D721Med (cell line): ENCODE measurements at regions not wholly inside any gene's neighbourhood (a gene's known extent, or its start where the extent isn't known, plus 50 kb on each side); places are given as distances from the start of the nearest gene placed in this dataset.
"Not testable (repeated sequence)": the region's sequence is repeated elsewhere in the genome, so short reads cannot be mapped to it uniquely, and the experiment has no call there.

Experiments used
- DNase-seq: peaks from one replicate; pipeline ENCODE4 v3.0.0; 2011; ENCODE audit warnings: low spot score; ENCODE audit not compliant: insufficient read length
- FAIRE-seq: peaks from 2 replicates; lab custom pipeline; 2011; peaks lifted over from hg19 to GRCh38; lab: Jason Lieb, UNC
- CTCF ChIP-seq: IDR thresholded peaks from 2 replicates; pipeline ENCODE4 v1.5.1; 2012; ENCODE audit warnings: mild to moderate bottlenecking, control low read depth; ENCODE audit not compliant: insufficient read depth; ENCODE audit errors: missing control alignments

DNA sequence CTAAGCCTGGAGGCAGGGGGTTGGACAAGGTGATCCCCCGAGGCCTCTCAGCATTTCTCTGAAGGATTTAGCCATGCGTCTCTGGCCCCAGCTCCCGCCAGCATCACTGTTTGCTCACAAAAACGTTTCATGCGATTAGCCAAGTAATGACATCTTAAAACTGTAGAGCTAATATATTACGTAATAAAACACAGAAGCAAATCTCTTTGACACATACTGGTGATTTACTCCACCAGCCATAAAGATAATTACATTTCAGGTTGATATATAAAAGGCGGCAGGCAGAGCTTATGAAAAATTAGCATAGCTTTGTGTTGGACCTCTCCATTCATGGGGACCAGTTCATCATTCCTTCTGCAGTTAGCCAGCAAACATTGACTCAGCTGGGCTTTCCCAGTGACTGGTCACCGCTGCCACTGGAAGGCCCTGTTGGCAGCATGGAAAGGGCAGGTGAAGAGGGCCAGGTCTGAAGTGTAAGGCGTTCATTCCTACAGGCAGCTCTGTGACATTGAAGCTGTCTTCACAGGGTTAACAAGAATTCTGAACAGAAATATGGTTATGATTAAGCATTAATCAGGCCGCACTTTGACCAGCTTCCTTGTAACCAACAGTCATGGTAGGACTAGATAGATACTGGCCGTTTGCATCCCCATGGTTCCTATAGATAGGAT, 150.3 kb downstream of the NECTIN1 start:
- TF ChIP-seq CTCF = no peak
- DNase-seq (no peak), FAIRE-seq (no peak)

- FAIRE-seq (no peak), DNase-seq (no peak)
- no peak for TF ChIP-seq CTCF
These were observed 150.9 kb upstream of the THY1 start for GRCh38 chr11:119573858-119574257.

DNA sequence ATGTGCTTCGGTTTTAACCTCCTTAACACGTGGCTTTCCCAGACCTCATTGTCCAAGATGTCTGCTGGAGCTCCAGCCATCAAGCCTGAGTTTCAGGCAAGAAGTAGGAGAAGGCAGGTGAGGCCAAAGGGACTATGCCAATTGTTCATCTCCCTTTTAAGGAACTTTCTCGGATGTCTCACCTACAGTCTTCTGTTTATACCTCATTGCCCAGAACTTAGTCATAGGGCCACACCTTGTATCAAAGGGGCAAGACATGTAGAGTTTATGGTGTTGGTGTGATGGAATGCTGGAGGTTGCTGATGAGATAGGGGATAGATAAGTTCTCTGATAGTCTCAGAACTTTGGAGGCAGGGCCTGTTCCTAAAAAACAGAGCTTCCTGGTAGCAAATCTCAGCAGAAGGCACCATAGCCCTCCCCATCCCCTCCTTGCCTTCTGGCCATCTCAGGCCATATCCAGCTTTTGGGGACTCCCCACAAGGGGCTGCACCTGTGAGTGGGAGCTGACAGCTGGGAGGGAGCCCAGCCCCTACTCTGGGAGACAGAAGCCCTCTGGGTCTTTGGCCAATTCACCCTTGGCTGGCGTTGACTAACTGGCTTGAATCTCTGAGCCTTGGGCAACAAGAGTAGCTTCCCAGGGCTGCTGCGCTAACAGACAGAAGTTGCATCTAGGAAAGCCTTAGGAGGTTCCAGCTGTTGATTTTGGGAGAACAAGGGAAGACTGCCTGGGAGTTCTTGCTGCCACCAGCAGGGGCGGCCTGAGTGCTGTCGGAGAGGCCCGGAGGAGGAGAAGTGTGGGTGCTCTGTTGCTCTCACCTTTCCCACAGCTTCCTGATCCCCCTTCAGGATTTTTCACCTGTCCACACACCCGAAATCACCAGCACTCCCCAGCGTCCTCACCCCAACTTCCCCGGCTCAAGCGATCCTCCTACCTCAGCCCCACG, 149.8 kb upstream of the THY1 start:
- no peak for TF ChIP-seq CTCF
- FAIRE-seq (no peak), DNase-seq (no peak)

DNA sequence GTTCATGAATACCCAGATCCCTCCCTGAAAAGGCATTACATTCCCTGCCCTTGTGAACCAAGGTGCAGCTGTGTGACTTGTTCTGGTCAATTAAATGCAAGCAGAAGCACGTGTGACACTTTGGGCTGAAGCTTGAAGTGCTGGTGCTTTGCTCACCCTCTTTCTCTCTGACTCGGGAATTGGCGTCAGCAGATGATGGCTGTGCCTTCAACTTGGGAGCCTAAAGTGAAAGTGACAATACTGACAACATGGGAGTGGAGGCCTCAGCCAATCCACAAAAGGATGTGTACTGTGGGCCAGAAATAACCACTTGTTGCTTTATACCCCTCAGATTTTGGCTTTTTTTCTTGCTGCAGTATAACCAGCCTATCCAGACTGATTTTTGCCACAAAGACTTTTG, 148.3 kb upstream of the THY1 start:
- no peak for TF ChIP-seq CTCF
- no peak for FAIRE-seq
- no peak for DNase-seq

DNA sequence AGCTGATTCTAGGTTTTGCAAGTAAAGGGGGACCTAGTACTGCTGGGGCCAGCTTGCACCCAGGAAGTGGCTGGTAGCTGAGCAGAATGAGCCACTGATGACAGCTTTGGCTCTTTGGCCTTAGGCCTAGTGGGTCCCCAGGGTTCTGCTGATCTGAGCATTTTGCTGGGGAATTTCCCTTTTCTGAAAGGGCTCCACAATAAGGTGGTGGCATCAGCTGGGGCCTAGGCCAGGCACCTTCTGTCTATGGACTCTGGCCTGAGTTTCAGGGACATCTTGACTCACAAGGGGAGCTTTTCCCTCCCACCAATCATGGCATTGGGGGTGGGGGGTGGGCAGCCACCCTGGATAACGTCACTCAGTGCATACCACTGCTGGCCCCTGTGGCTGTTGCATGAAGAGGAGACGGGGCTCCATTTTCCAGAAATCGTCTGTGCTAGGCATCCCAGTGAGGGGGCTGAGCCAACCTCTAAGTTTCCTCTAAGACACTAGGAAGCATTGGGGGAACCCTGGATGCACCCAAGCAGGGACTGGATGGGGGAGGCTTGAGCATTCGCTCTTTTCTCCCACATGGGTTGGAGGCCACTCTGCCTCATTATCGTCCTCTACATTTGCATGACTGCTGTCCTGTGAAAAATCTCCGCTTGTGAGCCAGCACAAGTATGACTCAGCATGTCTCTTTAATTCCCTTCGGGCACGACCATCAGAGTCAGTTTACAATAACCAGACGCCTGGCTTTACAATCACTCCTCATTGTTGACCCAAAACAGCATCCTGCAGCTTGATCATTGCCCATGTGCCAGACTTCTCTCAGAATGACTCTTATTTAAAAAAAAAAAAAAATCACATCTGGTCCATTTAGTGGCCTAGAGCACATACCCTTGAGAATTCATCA, 145.0 kb upstream of the THY1 start:
- DNase-seq (no peak), FAIRE-seq (no peak)
- TF ChIP-seq CTCF = no peak

DNA sequence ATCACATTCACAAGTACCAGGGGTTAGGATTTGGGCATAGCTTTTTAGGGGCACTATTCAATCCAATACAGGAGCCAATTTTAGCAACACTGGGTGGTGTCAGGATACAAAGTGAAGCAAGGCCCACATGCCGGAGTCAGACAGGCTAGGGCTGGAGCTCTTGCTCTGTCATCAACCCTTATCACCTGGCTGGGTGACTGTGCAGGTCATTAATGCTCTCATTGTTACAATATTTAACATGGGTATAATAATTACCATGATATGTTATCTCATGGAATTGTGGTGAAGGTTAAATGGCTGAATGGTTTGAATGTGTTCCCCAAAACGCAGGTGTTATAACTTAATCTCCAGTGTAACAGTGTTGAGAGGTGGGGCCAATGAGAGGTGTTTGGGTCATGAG, 143.3 kb upstream of the THY1 start:
- no peak for FAIRE-seq

GRCh38 chr11:119565693-119566092, 142.7 kb upstream of the THY1 start:
- not testable (repeated sequence) for FAIRE-seq, DNase-seq

More for the DNA sequence above, 143.3 kb upstream of the THY1 start:
- no peak for TF ChIP-seq CTCF
- no peak for DNase-seq
